HG03521 (cell line): ENCODE measurements at regions not wholly inside any gene's neighbourhood (a gene's known extent, or its start where the extent isn't known, plus 50 kb on each side); places are given as distances from the start of the nearest gene placed in this dataset.

Source experiments
- ATAC-seq: cut with Tn5 transposase; IDR thresholded peaks from one replicate; pipeline ENCODE4 v1.9.1; 2021; ENCODE audit warnings: mild to moderate bottlenecking, moderate library complexity; ENCODE audit not compliant: unreplicated experiment

- no peak for ATAC-seq
These were observed 1167.3 kb downstream of the TBC1D22A start for GRCh38 chr22:47929646-47930185.

GRCh38 chr22:47929073-47929472, 1166.6 kb downstream of the TBC1D22A start:
- ATAC-seq: no peak

GRCh38 chr22:47928631-47929030, 1166.2 kb downstream of the TBC1D22A start:
- no peak for ATAC-seq

GRCh38 chr22:47927648-47928210, 1165.3 kb downstream of the TBC1D22A start:
- ATAC-seq: no peak

DNA sequence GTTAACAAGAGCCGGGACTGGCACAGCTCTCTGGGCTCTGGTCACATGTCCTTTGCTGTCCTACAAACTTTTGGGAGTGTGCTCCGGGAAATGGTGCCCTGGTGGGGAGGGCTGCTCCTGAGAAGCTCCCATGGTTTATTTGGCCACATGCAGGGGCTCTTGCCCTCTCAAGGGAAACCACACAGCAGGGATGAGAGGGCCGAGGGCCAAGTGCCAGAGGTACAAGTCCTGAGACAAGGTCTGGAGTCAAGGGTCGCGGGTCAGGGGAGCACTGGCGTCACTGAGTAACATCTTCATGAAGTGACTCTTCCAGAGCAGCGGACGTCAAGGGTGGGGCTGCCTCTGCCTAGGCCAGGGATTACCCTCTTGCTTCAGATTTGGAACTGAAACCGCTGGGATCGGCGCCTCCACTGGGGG, 1160.6 kb downstream of the TBC1D22A start:
- no peak for ATAC-seq

GRCh38 chr22:47921906-47922305, 1159.5 kb downstream of the TBC1D22A start:
- no peak for ATAC-seq

DNA sequence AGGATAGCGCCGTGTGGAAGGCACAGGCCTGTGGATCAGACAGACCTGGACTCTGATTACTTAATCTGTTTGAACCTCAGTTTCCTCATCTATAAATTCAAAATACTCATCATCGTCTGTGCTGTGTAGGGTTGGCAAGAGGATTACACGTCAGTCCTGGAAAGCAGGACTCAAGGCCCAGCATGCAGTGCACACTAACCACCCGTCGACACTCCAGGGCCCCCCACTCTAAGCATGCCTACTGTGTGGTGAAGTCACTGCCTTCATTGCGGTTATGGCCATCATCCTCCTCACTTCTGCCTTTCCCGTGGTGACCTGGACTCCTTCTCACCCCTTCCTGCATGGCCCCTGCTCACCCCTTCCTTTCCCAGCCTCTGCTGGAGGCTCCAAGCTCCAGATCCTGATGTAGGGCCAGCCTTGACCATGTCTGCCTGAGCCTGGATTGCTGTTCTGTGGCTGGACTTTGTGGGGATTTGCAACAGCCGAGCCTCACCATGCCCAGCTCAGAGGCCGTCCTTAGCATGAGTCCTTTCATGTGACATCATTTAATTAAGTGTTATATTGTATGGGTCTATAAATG, 1158.0 kb downstream of the TBC1D22A start:
- no peak for ATAC-seq

- ATAC-seq: no peak
These were observed 1157.4 kb downstream of the TBC1D22A start for GRCh38 chr22:47919893-47920292.

GRCh38 chr22:47919001-47919441, 1156.6 kb downstream of the TBC1D22A start:
- no peak for ATAC-seq

DNA sequence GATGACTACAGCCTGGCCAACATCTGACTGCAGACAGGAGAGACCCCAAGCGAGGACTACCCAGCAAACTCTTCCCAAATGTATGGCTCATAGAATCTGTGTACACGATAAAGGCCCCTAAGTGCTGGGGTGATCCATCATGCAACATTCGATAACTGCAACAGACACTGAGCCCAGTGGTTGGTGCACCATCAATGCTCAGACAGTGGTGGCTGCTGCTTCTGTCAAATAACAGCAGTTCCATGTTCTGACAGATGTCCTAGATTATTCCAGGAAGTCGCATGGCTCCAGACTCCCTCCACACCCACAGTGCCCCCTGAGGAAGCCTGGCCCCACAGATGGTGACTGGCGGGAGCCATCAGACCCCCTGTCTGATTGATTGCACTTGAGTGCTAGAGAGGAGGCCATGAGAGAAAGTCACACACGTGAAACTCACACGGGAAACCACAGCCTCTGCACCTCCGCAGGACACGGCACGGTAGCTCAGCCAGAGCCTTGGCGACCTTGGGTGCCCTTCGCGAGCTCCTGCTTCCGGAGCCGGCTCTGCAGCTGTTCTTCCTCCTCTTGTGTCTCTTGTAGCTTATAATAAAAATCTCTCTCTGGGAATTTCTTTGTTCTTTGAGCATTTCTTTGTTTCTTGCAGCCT, 1155.9 kb downstream of the TBC1D22A start:
- peak; percentile 56 for ATAC-seq

DNA sequence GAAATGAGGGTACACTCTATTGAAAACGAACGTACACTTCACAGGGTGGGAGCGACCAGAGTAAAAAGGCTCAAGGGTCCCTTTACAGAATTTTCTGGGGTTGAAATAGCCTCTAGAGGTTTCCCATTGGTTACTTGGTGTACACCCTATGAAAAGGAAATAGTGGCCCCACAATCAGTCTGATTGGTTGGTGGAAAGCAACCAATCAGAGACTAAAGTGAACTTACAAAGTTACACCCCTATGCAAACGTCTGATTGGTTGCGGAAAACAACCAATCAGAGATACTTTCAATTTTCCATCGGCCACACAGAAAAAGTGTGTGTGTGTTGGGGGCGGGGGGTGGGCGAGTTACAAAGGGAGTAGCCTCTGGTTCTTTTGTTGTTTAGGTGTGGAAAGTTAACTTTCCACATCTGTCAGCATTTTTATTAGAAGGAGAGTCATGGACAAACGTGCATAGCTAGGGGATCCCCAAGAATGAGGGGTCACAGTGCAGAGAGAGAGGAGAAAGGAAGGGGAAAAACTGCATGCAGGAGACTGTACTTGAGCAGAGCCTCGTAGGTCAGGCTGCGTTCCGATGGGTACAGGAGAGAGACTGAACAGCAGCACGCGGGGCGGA, 1152.1 kb downstream of the TBC1D22A start:
- ATAC-seq: no peak

DNA sequence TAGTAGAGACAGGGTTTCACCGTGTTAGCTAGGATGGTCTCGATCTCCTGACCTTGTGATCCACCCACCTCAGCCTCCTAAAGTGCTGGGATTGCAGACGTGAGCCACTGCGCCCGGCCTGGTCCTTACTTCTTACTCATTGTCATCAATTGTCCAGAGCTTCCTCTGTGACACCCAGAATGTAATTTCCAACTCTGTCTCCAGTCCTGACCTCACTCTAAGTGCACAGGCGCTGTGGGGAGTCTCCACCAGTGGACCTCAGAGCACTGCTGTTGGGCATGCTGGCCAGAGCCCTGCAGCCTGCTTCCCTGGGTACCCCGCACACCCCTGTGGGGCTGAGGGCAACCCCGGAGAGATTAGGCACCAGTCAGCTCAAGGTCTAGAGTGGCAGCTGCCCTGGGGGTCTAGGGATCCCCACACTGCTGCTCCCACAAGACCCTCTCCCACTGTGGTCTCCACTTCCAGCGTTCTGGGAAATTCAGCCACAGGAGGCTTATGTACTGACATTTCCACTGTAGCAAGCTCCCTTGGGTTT, 1140.3 kb downstream of the TBC1D22A start:
- no peak for ATAC-seq

DNA sequence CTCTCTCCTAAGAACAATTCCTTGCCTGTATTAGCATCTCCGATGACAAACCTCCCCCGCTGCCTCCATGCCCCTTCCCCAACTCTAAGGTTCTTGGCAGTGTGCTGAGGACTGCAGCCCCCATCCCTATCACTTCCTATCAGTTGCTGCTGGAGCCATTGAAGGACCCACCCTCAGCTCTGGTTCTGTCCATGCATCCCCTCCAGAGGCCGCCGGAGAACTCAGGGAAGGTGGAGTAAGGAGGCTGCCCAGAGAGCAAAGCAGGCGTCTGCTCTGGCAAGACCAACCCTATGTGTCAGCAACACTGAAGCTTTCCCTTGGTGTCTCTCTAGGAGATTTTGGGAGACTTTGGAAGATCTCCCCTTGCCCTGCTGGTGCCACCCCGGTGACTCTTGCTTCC, 1139.5 kb downstream of the TBC1D22A start:
- no peak for ATAC-seq

- no peak for ATAC-seq
These were observed 1137.4 kb downstream of the TBC1D22A start for GRCh38 chr22:47899894-47900293.

DNA sequence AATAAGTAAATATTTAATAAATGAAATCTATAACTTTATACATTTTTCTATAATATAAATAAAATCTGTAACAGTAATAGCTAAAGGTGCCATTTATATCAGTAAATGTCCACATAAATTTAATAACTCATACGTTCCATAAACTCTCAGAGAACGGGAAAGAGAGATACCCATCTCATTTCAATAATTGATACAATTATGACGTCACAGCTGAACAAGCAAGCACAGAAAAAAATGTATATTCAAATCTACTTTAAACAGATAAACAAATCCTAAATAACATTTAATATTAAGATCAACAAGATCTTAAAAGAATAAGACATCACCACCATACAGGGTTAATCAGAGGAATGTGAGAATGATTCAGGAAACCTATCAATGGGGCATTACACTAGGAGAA, 1136.5 kb downstream of the TBC1D22A start:
- ATAC-seq: no peak

DNA sequence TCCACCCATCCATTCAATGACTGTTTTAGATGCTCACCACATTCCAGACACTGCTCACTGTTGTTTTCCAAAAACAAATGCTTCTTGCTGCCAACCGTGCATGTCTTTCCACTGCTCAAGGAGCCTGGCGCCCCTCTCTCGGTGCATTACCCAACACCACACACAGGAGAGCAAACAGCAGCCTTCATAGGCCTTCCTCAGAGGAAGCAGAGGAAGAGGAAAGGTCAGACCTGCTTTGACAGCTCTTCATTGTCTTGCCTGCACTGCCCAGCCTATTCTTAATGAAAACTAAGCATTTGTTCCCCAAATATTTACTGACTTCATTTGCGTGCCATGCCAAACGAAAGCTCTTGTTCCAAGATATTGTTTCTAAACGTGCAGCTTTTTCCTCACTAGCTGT, 1129.2 kb downstream of the TBC1D22A start:
- no peak for ATAC-seq

DNA sequence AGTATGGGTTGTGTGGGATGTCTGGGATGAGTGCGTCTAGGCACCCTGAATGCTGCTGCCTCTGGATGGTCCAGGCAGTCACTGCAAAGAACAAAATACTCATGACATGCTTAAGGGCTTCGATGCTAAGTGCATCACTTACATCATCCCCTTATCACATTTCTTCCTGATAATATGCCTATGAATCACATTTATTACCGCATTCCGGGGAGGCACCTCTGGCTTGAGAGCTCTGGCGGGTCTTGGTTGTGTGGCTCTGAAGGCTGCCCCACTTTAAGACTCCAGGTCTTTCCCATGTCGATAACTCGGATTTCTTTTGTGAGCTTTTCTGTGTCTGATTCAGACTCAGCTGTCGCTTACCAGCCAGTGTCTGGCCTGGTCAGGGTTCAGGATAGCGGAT, 1126.4 kb downstream of the TBC1D22A start:
- ATAC-seq: no peak

GRCh38 chr22:47884775-47885174, 1122.3 kb downstream of the TBC1D22A start:
- ATAC-seq: no peak

- ATAC-seq: no peak
These were observed 1121.8 kb downstream of the TBC1D22A start for GRCh38 chr22:47884200-47884599.

DNA sequence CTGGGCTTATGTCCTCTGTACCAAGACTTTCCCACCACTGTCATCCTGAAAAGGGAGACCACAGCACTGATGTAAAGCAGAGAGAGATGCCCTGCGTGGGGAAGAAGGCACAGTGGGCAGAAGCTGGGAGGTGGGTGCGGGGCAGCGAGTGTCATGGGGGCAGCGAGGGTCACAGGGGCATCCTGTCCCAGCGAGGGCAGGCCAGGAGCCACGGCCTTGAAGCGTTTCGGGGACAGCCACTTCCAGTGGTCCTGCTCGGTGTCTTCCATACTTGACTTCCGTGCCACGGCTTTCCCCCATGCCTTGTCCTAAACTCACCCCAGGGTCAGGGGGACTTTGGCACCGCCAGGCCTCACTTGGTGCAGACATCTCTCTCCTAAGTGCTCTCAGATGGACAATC, 1121.3 kb downstream of the TBC1D22A start:
- ATAC-seq: no peak

DNA sequence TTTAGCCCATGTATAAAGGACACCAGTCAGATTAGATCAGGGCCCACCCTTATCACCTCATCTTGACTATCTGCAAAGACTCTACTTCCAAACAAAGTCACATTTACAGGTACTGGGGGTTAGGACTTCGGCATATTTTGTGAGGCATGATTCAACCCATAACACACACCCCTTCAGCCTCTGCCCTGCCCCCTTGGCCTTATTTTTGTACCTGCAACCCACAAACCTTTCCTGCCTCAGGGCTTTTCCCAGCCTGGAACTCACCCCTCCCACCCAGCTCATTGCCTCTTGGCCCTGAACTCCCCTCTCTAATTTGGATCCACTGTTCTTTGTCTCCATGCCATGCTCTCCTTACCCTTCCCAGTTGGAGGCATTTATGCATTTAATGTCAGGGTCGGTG, 1116.9 kb downstream of the TBC1D22A start:
- ATAC-seq: no peak

DNA sequence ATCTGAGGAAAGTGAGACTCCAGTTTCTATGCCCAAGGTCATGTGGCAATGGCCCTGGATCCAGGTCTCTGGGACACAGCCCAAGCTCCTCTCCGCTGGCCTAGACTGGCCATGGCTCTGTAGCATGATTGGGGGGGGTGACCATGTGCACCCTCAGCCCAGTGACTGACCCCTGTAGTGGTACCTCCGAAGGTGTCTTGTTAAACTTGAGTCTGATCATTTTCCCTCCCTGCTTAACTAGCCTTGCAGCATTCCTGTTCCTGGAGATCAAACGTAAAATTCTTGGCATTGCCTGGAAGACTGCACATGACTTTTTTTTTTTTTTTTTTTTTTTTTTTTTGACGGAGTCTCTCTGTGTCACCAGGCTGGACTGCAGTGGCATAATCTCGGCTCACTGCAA, 1116.0 kb downstream of the TBC1D22A start:
- no peak for ATAC-seq
